SK-N-SH (cell line): ENCODE measurements at regions not wholly inside any gene's neighbourhood (a gene's known extent, or its start where the extent isn't known, plus 50 kb on each side); places are given as distances from the start of the nearest gene placed in this dataset.
"Not testable (repeated sequence)": the region's sequence is repeated elsewhere in the genome, so short reads cannot be mapped to it uniquely, and the experiment has no call there.

Experiments
- EP300 ChIP-seq, 2 experiments: IDR thresholded peaks; 2 replicates each; pipeline versions ENCODE4 v1.4.0 to v1.6.1; 2012; ENCODE audit warnings: borderline replicate concordance in 1 of 2, low read depth in 1 of 2, low read length in 1 of 2
- EZH2phosphoT487 ChIP-seq: fragments of 200-600 bp; sonication (generic); IDR thresholded peaks from 2 replicates; pipeline ENCODE4 v1.6.1; 2017; ENCODE audit warnings: low read depth, mixed run types, mild to moderate bottlenecking, antibody characterized with exemption, moderate library complexity, borderline replicate concordance
- FOSL2 ChIP-seq: IDR thresholded peaks from 2 replicates; pipeline ENCODE4 v1.4.0; 2012; ENCODE audit warnings: low read depth, mild to moderate bottlenecking, moderate library complexity, borderline replicate concordance
- GABPA ChIP-seq: IDR thresholded peaks from 2 replicates; pipeline ENCODE4 v1.4.0; 2012; ENCODE audit warnings: low read depth, mild to moderate bottlenecking
- JUND ChIP-seq: IDR thresholded peaks from 2 replicates; pipeline ENCODE4 v1.4.0; 2012
- MEF2A ChIP-seq: IDR thresholded peaks from 2 replicates; pipeline ENCODE4 v1.4.0; 2012; ENCODE audit warnings: low read depth, borderline replicate concordance
- NFIC ChIP-seq: IDR thresholded peaks from 2 replicates; pipeline ENCODE4 v1.4.0; 2012; ENCODE audit warnings: borderline replicate concordance
- NRF1 ChIP-seq: IDR thresholded peaks from 2 replicates; pipeline ENCODE4 v1.6.1; 2012; ENCODE audit warnings: low read depth, mild to moderate bottlenecking, low read length
- POLR2AphosphoS5 ChIP-seq: IDR thresholded peaks from 2 replicates; pipeline ENCODE4 v1.6.1; 2012; ENCODE audit warnings: low read depth, low read length
- SMC3 ChIP-seq: IDR thresholded peaks from 2 replicates; pipeline ENCODE4 v1.6.1; 2012; ENCODE audit warnings: low read depth, low read length, improper control_type of control experiment
- TAF1 ChIP-seq: IDR thresholded peaks from 2 replicates; pipeline ENCODE4 v1.6.1; 2012; ENCODE audit warnings: low read depth, mild to moderate bottlenecking, low read length, moderate library complexity, borderline replicate concordance
- YY1 ChIP-seq: IDR thresholded peaks from 2 replicates; pipeline ENCODE4 v1.4.0; 2012; ENCODE audit warnings: low read depth, mild to moderate bottlenecking
- TF ChIP-seq, protein P1 (sequence below): fragments of 200-600 bp; sonication (generic); IDR thresholded peaks from 2 replicates; pipeline ENCODE4 v1.6.1; 2017; ENCODE audit warnings: antibody characterized with exemption, mild to moderate bottlenecking, moderate library complexity
- TF ChIP-seq, protein P2 (sequence below): fragments of 150-350 bp; IDR thresholded peaks from 2 replicates; pipeline ENCODE4 v1.6.1; 2017; ENCODE audit warnings: antibody characterized with exemption, low read length, low read depth, borderline replicate concordance

DNA sequence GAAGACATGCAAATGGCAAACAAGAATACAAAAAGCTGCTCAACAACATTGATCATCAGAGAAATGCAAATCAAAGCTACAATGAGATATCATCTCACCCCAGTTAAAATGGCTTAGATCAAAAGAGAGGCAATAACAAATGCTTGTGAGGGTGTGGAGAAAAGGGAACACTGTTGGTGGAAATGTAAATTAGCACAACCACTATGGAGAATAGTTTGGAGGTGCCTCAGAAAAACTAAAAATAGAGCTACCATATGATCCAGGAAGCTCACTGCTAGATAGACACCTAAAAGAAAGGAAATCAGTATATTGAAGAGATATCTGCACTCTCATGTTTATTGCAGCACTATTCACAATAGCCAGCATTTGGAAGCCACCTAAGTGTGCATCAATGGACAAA, 108.0 kb upstream of the RANBP3L start:
- TF ChIP-seq SMC3; POLR2AphosphoS5; JUND; NFIC; YY1; GABPA; EZH2phosphoT487; NRF1; MEF2A; EP300 (IDR thresholded peaks at IDR 0.05; ENCODE audit: borderline replicate concordance in 1 of 2, low read depth in 1 of 2, low read length in 1 of 2); TAF1; FOSL2: not testable (repeated sequence)
- TF ChIP-seq, protein P1, sequence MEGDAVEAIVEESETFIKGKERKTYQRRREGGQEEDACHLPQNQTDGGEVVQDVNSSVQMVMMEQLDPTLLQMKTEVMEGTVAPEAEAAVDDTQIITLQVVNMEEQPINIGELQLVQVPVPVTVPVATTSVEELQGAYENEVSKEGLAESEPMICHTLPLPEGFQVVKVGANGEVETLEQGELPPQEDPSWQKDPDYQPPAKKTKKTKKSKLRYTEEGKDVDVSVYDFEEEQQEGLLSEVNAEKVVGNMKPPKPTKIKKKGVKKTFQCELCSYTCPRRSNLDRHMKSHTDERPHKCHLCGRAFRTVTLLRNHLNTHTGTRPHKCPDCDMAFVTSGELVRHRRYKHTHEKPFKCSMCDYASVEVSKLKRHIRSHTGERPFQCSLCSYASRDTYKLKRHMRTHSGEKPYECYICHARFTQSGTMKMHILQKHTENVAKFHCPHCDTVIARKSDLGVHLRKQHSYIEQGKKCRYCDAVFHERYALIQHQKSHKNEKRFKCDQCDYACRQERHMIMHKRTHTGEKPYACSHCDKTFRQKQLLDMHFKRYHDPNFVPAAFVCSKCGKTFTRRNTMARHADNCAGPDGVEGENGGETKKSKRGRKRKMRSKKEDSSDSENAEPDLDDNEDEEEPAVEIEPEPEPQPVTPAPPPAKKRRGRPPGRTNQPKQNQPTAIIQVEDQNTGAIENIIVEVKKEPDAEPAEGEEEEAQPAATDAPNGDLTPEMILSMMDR, result not testable (repeated sequence)
- TF ChIP-seq, protein P2, sequence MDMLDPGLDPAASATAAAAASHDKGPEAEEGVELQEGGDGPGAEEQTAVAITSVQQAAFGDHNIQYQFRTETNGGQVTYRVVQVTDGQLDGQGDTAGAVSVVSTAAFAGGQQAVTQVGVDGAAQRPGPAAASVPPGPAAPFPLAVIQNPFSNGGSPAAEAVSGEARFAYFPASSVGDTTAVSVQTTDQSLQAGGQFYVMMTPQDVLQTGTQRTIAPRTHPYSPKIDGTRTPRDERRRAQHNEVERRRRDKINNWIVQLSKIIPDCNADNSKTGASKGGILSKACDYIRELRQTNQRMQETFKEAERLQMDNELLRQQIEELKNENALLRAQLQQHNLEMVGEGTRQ, result not testable (repeated sequence)
